GM12891 (cell line): ENCODE measurements at regions not wholly inside any gene's neighbourhood (a gene's known extent, or its start where the extent isn't known, plus 50 kb on each side); places are given as distances from the start of the nearest gene placed in this dataset.

Experiments
- PAX5 ChIP-seq: IDR thresholded peaks from 2 replicates; pipeline ENCODE4 v1.6.1; 2011; ENCODE audit warnings: low read length, moderate library complexity, mild to moderate bottlenecking; ENCODE audit not compliant: insufficient read depth, severe bottlenecking
- POLR2A ChIP-seq: IDR thresholded peaks from 2 replicates; pipeline ENCODE4 v1.6.1; 2011; ENCODE audit warnings: low read depth, low read length, control low read depth
- POLR2AphosphoS5 ChIP-seq: IDR thresholded peaks from 2 replicates; pipeline ENCODE4 v1.6.1; 2011; ENCODE audit warnings: low read depth, low read length, control low read depth
- POU2F2 ChIP-seq: IDR thresholded peaks from 2 replicates; pipeline ENCODE4 v1.6.1; 2011; ENCODE audit warnings: low read depth, mild to moderate bottlenecking, control low read depth, low read length, moderate library complexity
- SPI1 ChIP-seq: IDR thresholded peaks from 2 replicates; pipeline ENCODE4 v1.6.1; 2011; ENCODE audit warnings: low read depth, low read length, control low read depth
- TAF1 ChIP-seq: IDR thresholded peaks from 2 replicates; pipeline ENCODE4 v1.6.1; 2011; ENCODE audit warnings: low read depth, low read length, control low read depth

DNA sequence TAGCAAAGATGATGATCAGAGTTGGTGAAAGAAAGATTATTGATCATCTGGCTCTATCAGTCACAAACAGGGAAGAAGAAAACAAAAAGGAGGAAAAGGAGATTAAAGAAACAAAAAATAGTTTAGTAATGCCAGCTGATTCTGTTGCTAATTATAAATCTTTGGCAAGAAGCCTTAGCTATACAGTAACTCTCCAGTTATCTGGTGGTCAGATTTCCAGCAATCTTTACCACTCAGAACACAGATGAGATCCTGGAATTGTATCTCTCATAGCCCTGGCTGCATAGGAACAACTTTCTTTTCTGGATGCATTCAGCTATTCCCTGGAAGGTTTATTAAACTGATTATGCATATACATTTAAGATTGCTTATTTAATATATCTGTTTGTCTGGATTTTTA lies 256.8 kb upstream of the ZEB2 start:
- TF ChIP-seq POLR2A (no peak), SPI1 (no peak), POLR2AphosphoS5 (no peak), TAF1 (no peak), PAX5 (no peak), POU2F2 (no peak)
